ENCODE measurements at regions not wholly inside any gene's neighbourhood (a gene's known extent, or its start where the extent isn't known, plus 50 kb on each side); places are given as distances from the start of the nearest gene placed in this dataset.
"Not testable (repeated sequence)": the region's sequence is repeated elsewhere in the genome, so short reads cannot be mapped to it uniquely, and the experiment has no call there.

DNA sequence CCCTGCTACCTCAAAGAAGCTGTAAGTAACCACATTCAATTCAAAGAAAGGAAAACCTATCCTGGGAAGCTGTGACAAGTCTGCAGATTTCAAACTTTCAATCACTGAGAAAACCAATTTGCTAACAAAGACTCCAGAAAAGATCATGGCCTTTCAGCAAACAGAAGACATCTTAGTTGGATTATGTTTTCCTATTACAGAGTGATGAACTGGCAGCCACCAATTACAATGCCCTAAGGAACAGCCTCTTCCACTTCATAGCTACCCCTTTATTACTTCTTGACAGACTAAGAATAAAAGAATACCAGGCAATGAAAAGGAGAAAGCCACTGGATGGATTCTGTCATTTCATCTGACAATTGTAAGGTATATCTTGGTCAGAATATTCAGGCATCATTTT is 128.2 kb upstream of the RASEF start:
- Histone ChIP-seq H3K27me3 (no peaks in the 10 kb centered on the region), H3K36me3 (no peaks in the 10 kb centered on the region), H3K27ac (no peak overlapping the region), H3K4me3 (no peak overlapping the region), H3K9me3 (no peaks in the 10 kb centered on the region), H3K4me1 (ENCODE audit: insufficient read depth) (no peaks in the 10 kb centered on the region)
- no peak for DNase-seq
- TF ChIP-seq CTCF (IDR thresholded peaks at IDR 0.05) (no peak), POLR2A (IDR thresholded peaks at IDR 0.05) (no peak)
- intact Hi-C loops (cut with DNase I), result no loop called here

DNA sequence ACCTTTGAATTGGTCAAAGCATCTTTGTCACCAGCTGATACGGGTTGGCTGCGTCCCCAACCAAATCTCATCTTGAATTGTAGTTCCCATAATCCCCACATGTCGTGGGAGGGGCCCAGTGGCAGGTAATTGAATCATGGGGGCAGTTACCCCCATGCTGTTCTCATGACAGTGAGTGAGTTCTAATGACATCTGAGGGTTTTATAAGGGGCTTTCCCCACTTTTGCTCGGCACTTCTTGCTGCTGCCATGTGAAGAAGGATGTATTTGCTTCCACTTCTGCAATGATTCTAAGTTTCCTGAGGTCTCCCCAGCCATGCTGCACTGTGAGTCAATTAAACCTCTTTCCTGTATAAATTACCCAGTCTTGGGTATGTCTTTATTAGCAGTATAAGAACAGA is 126.1 kb upstream of the RASEF start:
- DNase-seq; H3K27me3 ChIP-seq; H3K4me3 ChIP-seq; H3K4me1 ChIP-seq (ENCODE audit: insufficient read depth); H3K36me3 ChIP-seq; H3K27ac ChIP-seq; intact Hi-C loops (cut with DNase I); H3K9me3 ChIP-seq: not testable (repeated sequence)
- WGBS, 3 donors, result 64 to 87% (median 84%) methylated on average over 4 of the region's 4 CpGs

DNA sequence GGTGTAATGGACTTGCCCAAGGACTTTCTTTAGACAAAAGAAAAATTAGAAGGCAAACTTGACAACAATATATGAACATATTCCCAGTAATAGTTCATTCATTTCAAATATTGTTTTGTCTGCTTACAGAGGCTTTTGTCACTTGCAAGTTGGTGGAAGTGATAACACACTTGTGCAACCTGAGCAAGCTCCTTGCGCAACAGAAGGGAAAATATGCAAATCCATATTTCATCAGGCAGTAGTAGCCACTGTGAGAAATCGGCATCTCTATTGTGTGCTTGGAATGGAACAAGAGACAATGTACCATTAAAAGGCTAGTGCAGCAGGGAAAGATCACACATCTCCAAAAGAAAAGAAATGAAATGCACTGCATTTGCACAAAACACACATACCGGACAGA is 125.3 kb upstream of the RASEF start:
- intact Hi-C loops (cut with DNase I), result no loop called here
- H3K27ac ChIP-seq, result no peak overlapping the region
- no peak overlapping the region for H3K4me3 ChIP-seq
- no peaks in the 10 kb centered on the region for H3K4me1 ChIP-seq (ENCODE audit: insufficient read depth)
- H3K9me3 ChIP-seq, result no peaks in the 10 kb centered on the region
- WGBS, 3 donors, result 92 to 96% (median 93%) methylated on average over 3 of the region's 3 CpGs
- H3K36me3 ChIP-seq, result no peaks in the 10 kb centered on the region
- no peak for DNase-seq
- no peaks in the 10 kb centered on the region for H3K27me3 ChIP-seq
- TF ChIP-seq CTCF (IDR thresholded peaks at IDR 0.05), result no peak
- no peak for TF ChIP-seq POLR2A (IDR thresholded peaks at IDR 0.05)
- TF ChIP-seq EP300 (IDR thresholded peaks at IDR 0.05), result no peak

DNA sequence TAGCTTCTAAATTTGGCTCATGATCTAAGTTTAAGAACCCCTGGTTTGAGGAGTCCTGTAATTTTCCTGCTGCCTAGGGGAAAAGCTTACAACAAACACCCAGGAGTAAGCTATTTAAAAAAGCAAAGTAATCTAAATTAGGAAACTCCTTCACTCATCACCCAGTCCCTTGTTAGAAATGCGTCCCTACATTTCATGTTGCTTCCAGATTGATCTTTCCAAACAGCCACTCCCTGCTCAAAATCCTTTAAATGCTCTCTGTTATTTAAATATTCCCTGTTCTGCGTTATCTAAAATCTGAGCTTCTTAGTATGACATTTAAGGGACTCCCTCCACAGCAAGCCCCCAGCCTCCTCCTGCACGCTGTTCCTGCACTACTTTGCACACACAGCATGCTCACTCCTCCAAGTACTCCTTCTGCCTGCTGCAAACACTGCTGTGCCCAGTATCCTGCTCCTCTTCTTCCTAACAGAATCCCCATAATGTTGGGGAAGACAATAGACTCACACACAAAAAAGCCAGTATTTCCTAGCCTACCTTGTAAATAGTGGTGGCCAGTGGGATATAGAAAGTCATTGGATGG is 123.3 kb upstream of the RASEF start:
- H3K36me3 ChIP-seq, result no peaks in the 10 kb centered on the region

More for the DNA sequence above, 123.3 kb upstream of the RASEF start:
- DNase-seq, result no peak
- WGBS, 3 donors, result 16 to 38% (median 25%) methylated on average over 3 of the region's 3 CpGs
- intact Hi-C loops (cut with DNase I), result no loop called here
- no peak for TF ChIP-seq EP300 (IDR thresholded peaks at IDR 0.05)
- no peak for TF ChIP-seq CTCF (IDR thresholded peaks at IDR 0.05)
- no peak for TF ChIP-seq POLR2A (IDR thresholded peaks at IDR 0.05)
- no peak overlapping the region for H3K4me3 ChIP-seq
- H3K9me3 ChIP-seq, result no peaks in the 10 kb centered on the region
- no peak overlapping the region for H3K27ac ChIP-seq
- H3K4me1 ChIP-seq (ENCODE audit: insufficient read depth), result no peaks in the 10 kb centered on the region
- no peaks in the 10 kb centered on the region for H3K27me3 ChIP-seq

Measured in ovary (tissue), 7 donors.